GM12878 (cell line): ENCODE measurements at regions not wholly inside any gene's neighbourhood (a gene's known extent, or its start where the extent isn't known, plus 50 kb on each side); places are given as distances from the start of the nearest gene placed in this dataset.

Experiments
- ATAC-seq: fragments of 200-7000 bp; cut with Tn5 transposase; 3 replicates; pipeline ENCODE4 v1.9.1; 2020; ENCODE audit warnings: mild to moderate bottlenecking, moderate library complexity
- BruUV-seq: library from RNA; stranded (reverse); fragments of 400-500 nt; replicated peaks from 2 replicates; lab custom pipeline; 2021; lab: Mats Ljungman, UMichigan
- CTCF ChIA-PET: fragments of 300-600 bp; sonication (Branson Sonifier 250); formaldehyde crosslinking; extraction: SDS; loops from one replicate; lab custom pipeline; 2021; ENCODE audit warnings: inconsistent platforms; lab: Yijun Ruan, JAX
- POLR2A ChIA-PET: fragments of 350-600 bp; formaldehyde crosslinking; extraction: SDS; loops from one replicate; lab custom pipeline; 2021; ENCODE audit warnings: inconsistent platforms; lab: Charles Lee
- RAD21 ChIA-PET: fragments of 300-600 bp; sonication (Branson Sonifier 250); formaldehyde crosslinking; loops from one replicate; lab custom pipeline; 2023; ENCODE audit warnings: antibody characterized with exemption; ENCODE audit not compliant: unreplicated experiment; lab: Charles Lee
- SMC1A ChIA-PET: fragments of 300-600 bp; sonication (Branson Sonifier 250); formaldehyde crosslinking; loops from one replicate; lab custom pipeline; 2023; ENCODE audit not compliant: unreplicated experiment, uncharacterized antibody; lab: Charles Lee
- DNase-seq: peaks from one replicate; pipeline ENCODE4 v3.0.0-alpha.2; 2011; ENCODE audit warnings: low read depth, low spot score
- FAIRE-seq: peaks from 3 replicates; lab custom pipeline; 2011; peaks lifted over from hg19 to GRCh38; lab: Jason Lieb, UNC
- H2AFZ ChIP-seq: 2 replicates; pipeline ENCODE4 v1.6.0; 2011; ENCODE audit warnings: low read depth, low read length, control low read depth; ENCODE audit not compliant: control insufficient read depth
- H3K27ac ChIP-seq: 2 replicates; pipeline ENCODE4 v1.5.1; 2011; ENCODE audit warnings: control low read depth; ENCODE audit not compliant: control insufficient read depth, insufficient read depth
- H3K27me3 ChIP-seq, 2 experiments: replicated peaks in 1 of 2; 2 replicates each; pipeline versions ENCODE4 v1.6.0 to v1.6.1; 2011; ENCODE audit warnings: low read length in 1 of 2; ENCODE audit not compliant: control insufficient read depth in 2 of 2, insufficient read depth in 2 of 2
- H3K36me3 ChIP-seq, 2 experiments: 2 replicates each; pipeline ENCODE4 v1.5.1; 2011; ENCODE audit warnings: low read length in 1 of 2; ENCODE audit not compliant: control insufficient read depth in 2 of 2, insufficient read depth in 2 of 2
- H3K4me1 ChIP-seq: 2 replicates; pipeline ENCODE4 v1.6.1; 2011; ENCODE audit warnings: mild to moderate bottlenecking, low read length, moderate library complexity, mixed read lengths; ENCODE audit not compliant: control insufficient read depth, insufficient read depth
- H3K4me2 ChIP-seq: 2 replicates; pipeline ENCODE4 v1.6.0; 2011; ENCODE audit warnings: control low read depth; ENCODE audit not compliant: control insufficient read depth, insufficient read depth
- H3K4me3 ChIP-seq: fragments of 200-600 bp; sonication (generic); 2 replicates; pipeline ENCODE4 v1.5.1; 2016
- H3K79me2 ChIP-seq: 2 replicates; pipeline ENCODE4 v1.6.0; 2011; ENCODE audit warnings: low read length; ENCODE audit not compliant: control insufficient read depth, insufficient read depth
- H3K9ac ChIP-seq: 2 replicates; pipeline ENCODE4 v1.8.0; 2011; ENCODE audit warnings: low read length, control low read depth, mixed read lengths; ENCODE audit not compliant: control insufficient read depth, insufficient read depth
- H3K9me3 ChIP-seq: replicated peaks from 3 replicates; pipeline ENCODE4 v1.5.1; 2011; ENCODE audit warnings: mild to moderate bottlenecking, low read length; ENCODE audit not compliant: control insufficient read depth, insufficient read depth
- H4K20me1 ChIP-seq: 2 replicates; pipeline ENCODE4 v1.6.0; 2011; ENCODE audit not compliant: control insufficient read depth, insufficient read depth
- BCLAF1 ChIP-seq: fragments of 450-650 bp; IDR thresholded peaks from 2 replicates; pipeline ENCODE4 v1.6.1; 2017; ENCODE audit warnings: antibody characterized with exemption, mild to moderate bottlenecking, moderate library complexity
- CHD2 ChIP-seq: IDR thresholded peaks from 2 replicates; pipeline ENCODE4 v1.6.1; 2011; ENCODE audit warnings: low read depth, low read length, improper control_type of control experiment, borderline replicate concordance
- CREB1 ChIP-seq: IDR thresholded peaks from 2 replicates; pipeline ENCODE4 v1.6.1; 2012; ENCODE audit warnings: low read depth, mild to moderate bottlenecking, inconsistent platforms
- E2F4 ChIP-seq: IDR thresholded peaks from 2 replicates; pipeline ENCODE4 v1.6.1; 2012; ENCODE audit warnings: low read depth, low read length, improper control_type of control experiment
- EGR1 ChIP-seq, 2 experiments: IDR thresholded peaks; 1 replicate in 1 of 2; 2 replicates in 1 of 2; pipeline ENCODE4 v1.6.1; 2011 to 2012; ENCODE audit warnings: low read depth in 2 of 2, low read length in 2 of 2, borderline replicate concordance in 1 of 2, mild to moderate bottlenecking in 1 of 2, moderate library complexity in 1 of 2
- FOXK2 ChIP-seq: fragments of 450-650 bp; IDR thresholded peaks from 2 replicates; pipeline ENCODE4 v1.6.1; 2017; ENCODE audit warnings: mild to moderate bottlenecking, moderate library complexity
- GABPA ChIP-seq: IDR thresholded peaks from 2 replicates; pipeline ENCODE4 v1.6.1; 2014; ENCODE audit warnings: antibody characterized with exemption, low read depth, mild to moderate bottlenecking, inconsistent platforms
- IKZF2 ChIP-seq, 2 experiments: fragments of 450-650 bp; IDR thresholded peaks; 2 replicates each; pipeline ENCODE4 v1.6.1; 2017; ENCODE audit warnings: mild to moderate bottlenecking in 2 of 2, moderate library complexity in 2 of 2
- NFIC ChIP-seq: IDR thresholded peaks from 2 replicates; pipeline ENCODE4 v1.6.1; 2012; ENCODE audit warnings: low read depth, mild to moderate bottlenecking, inconsistent platforms, low read length, moderate library complexity
- NFYA ChIP-seq: IDR thresholded peaks from 2 replicates; pipeline ENCODE4 v1.6.1; 2011; ENCODE audit warnings: low read depth, mild to moderate bottlenecking, low read length, improper control_type of control experiment, borderline replicate concordance
- POU2F2 ChIP-seq: IDR thresholded peaks from 3 replicates; pipeline ENCODE4 v1.6.1; 2011; ENCODE audit warnings: low read depth, mild to moderate bottlenecking, low read length, borderline replicate concordance
- RUNX3 ChIP-seq: IDR thresholded peaks from 2 replicates; pipeline ENCODE4 v1.6.1; 2012; ENCODE audit warnings: low read length, inconsistent platforms
- SMC3 ChIP-seq: IDR thresholded peaks from 2 replicates; pipeline ENCODE4 v1.6.1; 2011; ENCODE audit warnings: low read length, improper control_type of control experiment, borderline replicate concordance
- SUZ12 ChIP-seq: fragments of 200-600 bp; sonication (generic); IDR thresholded peaks from one replicate; pipeline ENCODE4 v1.6.1; 2018; ENCODE audit warnings: antibody characterized with exemption, mild to moderate bottlenecking; ENCODE audit not compliant: unreplicated experiment
- YY1 ChIP-seq: IDR thresholded peaks from 2 replicates; pipeline ENCODE4 v1.6.1; 2011; ENCODE audit warnings: low read depth, mild to moderate bottlenecking, low read length
- whole genome bisulfite sequencing: methylation state at CpG from one replicate; pipeline ENCODE4 v1.1.6; 2016; ENCODE audit warnings: low lambda C conversion rate; ENCODE audit not compliant: insufficient replicate concordance, insufficient coverage; ENCODE audit errors: missing lambda C conversion rate; 5-methylcytosine and 5-hydroxymethylcytosine counted together
- in situ Hi-C: fragments of 300-500 bp; cut with MboI; formaldehyde crosslinking; loops from 9 replicates; pipeline ENCODE4 v1.14.3; 2018; ENCODE audit warnings: mixed read lengths
- intact Hi-C: fragments of 100-400 bp; cut with micrococcal nuclease; formaldehyde crosslinking; loops from one replicate; pipeline ENCODE4 v1.14.2; 2022; ENCODE audit not compliant: unreplicated experiment

- TF ChIP-seq BCLAF1: no peak
- no peak for TF ChIP-seq RUNX3
These were observed 71.2 kb downstream of the MSX1 start (continued) for GRCh38 chr4:4930677-4931076.

- RAD21 ChIA-PET: no interaction called here
- CTCF ChIA-PET: no interaction called here
- no peak for FAIRE-seq
These were observed 76.5 kb downstream of the MSX1 start for GRCh38 chr4:4935974-4936373.

GRCh38 chr4:4937926-4938325, 78.5 kb downstream of the MSX1 start:
- intact Hi-C loops (no loop called here), in situ Hi-C loops (no loop called here)
- FAIRE-seq (no peak), DNase-seq (no peak), ATAC-seq (no peak)
- RAD21 ChIA-PET: no interaction called here
- H3K4me3 ChIP-seq: no peak overlapping the region
- POLR2A ChIA-PET: no interaction called here
- no peak overlapping the region for H3K27ac ChIP-seq
- no peaks in the 10 kb centered on the region for H3K27me3 ChIP-seq
- no peak overlapping the region for H3K4me2 ChIP-seq
- SMC1A ChIA-PET: no interaction called here
- H3K36me3 ChIP-seq: no peaks in the 10 kb centered on the region
- no peaks in the 10 kb centered on the region for H3K79me2 ChIP-seq
- H3K9me3 ChIP-seq: no peaks in the 10 kb centered on the region
- no peak overlapping the region for H3K9ac ChIP-seq
- no TSS peak for BruUV-seq
- H4K20me1 ChIP-seq: no peaks in the 10 kb centered on the region
- H3K4me1 ChIP-seq: no peaks in the 10 kb centered on the region
- CTCF ChIA-PET: no interaction called here
- 55% methylated on average over 6 of the region's 6 CpGs for WGBS
- no peak overlapping the region for H2AFZ ChIP-seq
- no peak for TF ChIP-seq EGR1 (IDR thresholded peaks at IDR 0.05; ENCODE audit: borderline replicate concordance in 1 of 2, low read depth in 2 of 2, low read length in 2 of 2)
- no peak for TF ChIP-seq E2F4
- TF ChIP-seq CREB1: no peak
- TF ChIP-seq FOXK2: no peak
- no peak for TF ChIP-seq SMC3
- no peak for TF ChIP-seq IKZF2 (IDR thresholded peaks at IDR 0.05)
- TF ChIP-seq NFIC: no peak
- no peak for TF ChIP-seq CHD2
- TF ChIP-seq NFYA: no peak
- TF ChIP-seq SUZ12: no peak
- TF ChIP-seq POU2F2: no peak

More at GRCh38 chr4:4935974-4936373, 76.5 kb downstream of the MSX1 start:
- intact Hi-C loops (no loop called here), in situ Hi-C loops (no loop called here)
- SMC1A ChIA-PET: no interaction called here
- H3K27me3 ChIP-seq: no peaks in the 10 kb centered on the region
- H4K20me1 ChIP-seq: no peaks in the 10 kb centered on the region
- H3K27ac ChIP-seq: no peak overlapping the region
- no TSS peak for BruUV-seq
- H3K4me1 ChIP-seq: no peaks in the 10 kb centered on the region
- POLR2A ChIA-PET: no interaction called here
- no peak for DNase-seq
- H3K4me3 ChIP-seq: no peak overlapping the region
- TF ChIP-seq GABPA (no peak), YY1 (no peak)
- 63% methylated on average over 8 of the region's 8 CpGs for WGBS
- no peaks in the 10 kb centered on the region for H3K36me3 ChIP-seq
- no peak overlapping the region for H3K4me2 ChIP-seq
- no peaks in the 10 kb centered on the region for H3K79me2 ChIP-seq
- no peak overlapping the region for H3K9ac ChIP-seq
- ATAC-seq: no peak
- H3K9me3 ChIP-seq: no peaks in the 10 kb centered on the region
- no peak overlapping the region for H2AFZ ChIP-seq
